ENCODE measurements at regions not wholly inside any gene's neighbourhood (a gene's known extent, or its start where the extent isn't known, plus 50 kb on each side); places are given as distances from the start of the nearest gene placed in this dataset.

DNA sequence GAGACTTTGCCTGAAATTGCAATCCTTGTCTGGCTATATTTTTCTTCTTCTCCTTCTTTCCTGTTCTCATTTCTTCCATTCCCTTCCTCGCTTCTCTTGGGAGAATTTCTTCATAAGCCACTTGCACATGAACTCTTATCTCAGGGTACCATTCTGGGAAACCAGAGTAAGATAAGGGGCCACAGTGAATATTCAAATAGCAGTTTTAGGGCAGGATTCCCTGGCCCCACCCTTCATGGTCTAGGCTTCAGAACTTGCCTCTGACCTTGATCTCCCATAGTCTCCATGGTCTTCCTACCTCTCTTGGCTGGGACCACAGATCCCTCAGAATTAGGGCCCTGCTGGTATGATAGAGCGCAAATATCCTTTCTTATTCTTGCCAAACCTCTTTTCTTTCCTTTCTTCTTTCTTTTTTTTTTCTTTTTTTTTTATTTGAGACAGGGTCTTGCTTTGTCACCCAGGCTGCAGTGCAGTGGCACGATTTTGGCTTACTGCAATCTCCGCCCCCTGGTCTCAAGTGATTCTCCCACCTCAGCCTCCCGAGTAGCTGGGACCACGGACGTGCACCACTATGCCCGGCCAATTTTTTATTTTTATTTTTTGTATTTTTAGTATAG is 123.0 kb upstream of the CITED2 start:
- no peaks in the 10 kb centered on the region; the same call in 1 of the 2 replicates for H3K36me3 Mint-ChIP-seq (ENCODE audit: low read depth)
- DNase-seq = no peak
- H3K4me3 Mint-ChIP-seq = no peak overlapping the region
- H3K4me1 Mint-ChIP-seq (ENCODE audit: low read depth) = no peaks in the 10 kb centered on the region
- H3K27me3 Mint-ChIP-seq (ENCODE audit: insufficient read depth) = no peaks in the 10 kb centered on the region; the same call in 1 of the 2 replicates
- TF ChIP-seq, protein P1, sequence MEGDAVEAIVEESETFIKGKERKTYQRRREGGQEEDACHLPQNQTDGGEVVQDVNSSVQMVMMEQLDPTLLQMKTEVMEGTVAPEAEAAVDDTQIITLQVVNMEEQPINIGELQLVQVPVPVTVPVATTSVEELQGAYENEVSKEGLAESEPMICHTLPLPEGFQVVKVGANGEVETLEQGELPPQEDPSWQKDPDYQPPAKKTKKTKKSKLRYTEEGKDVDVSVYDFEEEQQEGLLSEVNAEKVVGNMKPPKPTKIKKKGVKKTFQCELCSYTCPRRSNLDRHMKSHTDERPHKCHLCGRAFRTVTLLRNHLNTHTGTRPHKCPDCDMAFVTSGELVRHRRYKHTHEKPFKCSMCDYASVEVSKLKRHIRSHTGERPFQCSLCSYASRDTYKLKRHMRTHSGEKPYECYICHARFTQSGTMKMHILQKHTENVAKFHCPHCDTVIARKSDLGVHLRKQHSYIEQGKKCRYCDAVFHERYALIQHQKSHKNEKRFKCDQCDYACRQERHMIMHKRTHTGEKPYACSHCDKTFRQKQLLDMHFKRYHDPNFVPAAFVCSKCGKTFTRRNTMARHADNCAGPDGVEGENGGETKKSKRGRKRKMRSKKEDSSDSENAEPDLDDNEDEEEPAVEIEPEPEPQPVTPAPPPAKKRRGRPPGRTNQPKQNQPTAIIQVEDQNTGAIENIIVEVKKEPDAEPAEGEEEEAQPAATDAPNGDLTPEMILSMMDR (IDR thresholded peaks at IDR 0.05) = no peak
- no peak overlapping the region for H3K27ac Mint-ChIP-seq
- H3K9me3 Mint-ChIP-seq = no peaks in the 10 kb centered on the region

DNA sequence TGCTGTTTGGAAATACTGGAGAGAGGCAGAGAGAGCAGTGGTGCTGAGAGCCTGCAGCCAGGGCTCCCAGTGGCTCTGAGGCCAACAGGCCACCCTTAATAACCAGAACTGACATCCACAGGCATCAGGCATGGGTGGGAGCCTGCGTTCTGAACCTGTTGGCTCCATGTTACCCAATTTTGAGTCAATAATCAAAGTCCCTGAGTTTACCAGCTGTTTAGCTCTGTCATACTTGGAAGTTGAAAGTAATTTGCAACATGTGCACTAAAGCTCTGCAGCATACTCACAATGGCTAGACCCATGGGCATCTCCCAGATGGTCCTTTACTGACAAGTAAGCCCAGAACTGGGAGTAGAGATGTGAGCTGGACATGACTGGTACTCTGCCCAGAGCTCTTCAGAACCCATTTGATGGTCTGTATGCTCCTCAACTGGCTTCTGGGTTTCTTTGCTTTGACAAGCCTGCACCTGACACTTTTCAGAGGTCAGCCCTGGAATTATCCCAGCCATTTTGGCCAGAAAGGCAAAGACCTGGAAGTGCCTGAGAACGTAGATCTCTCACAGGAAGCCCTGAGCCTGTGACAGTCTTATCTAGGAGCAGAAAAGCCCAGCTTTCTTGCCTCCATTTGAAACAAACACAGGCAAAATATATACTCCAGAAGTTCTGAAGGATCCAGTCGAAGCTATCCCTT is 122.4 kb upstream of the CITED2 start:
- no peaks in the 10 kb centered on the region; the same call in 1 of the 2 replicates for H3K36me3 Mint-ChIP-seq (ENCODE audit: low read depth)
- no peaks in the 10 kb centered on the region; the same call in 1 of the 2 replicates for H3K27me3 Mint-ChIP-seq (ENCODE audit: insufficient read depth)
- TF ChIP-seq, protein P1 (IDR thresholded peaks at IDR 0.05) = no peak
- H3K4me1 Mint-ChIP-seq (ENCODE audit: low read depth) = no peaks in the 10 kb centered on the region
- H3K4me3 Mint-ChIP-seq = no peak overlapping the region
- no peaks in the 10 kb centered on the region for H3K9me3 Mint-ChIP-seq
- H3K27ac Mint-ChIP-seq = no peak overlapping the region
- no peak for DNase-seq

DNA sequence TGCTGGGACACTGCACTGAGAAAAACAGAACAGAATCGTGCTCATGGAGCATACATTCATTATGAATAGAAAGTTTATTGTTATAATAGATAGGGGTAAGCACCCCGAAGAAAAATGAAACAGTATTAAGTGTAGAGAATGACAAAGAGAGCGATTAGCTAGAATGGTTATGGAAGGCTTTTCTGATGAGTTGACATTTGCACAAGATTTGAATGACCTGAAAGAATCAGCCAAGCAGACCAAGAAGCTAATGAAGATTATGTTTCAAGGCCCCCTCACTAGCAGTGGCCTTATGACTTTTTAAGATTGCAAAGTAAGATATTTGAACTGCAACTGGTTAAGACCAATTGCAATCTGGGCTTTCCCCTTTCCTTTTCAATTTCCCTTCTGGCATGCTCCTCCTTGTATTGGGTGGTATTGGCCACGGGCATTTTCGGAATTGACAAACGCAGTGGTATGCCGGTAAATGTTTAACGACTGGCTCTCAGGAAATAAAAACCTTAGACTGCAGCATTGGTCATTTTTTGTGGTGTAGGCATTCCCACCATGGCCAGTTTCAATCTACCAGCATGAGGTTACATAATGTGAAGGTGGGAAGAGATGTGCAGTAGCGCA is 120.0 kb upstream of the CITED2 start:
- TF ChIP-seq, protein P1 (IDR thresholded peaks at IDR 0.05) = no peak
- Mint-ChIP-seq H3K9me3 (no peaks in the 10 kb centered on the region), H3K27ac (no peak overlapping the region), H3K4me1 (ENCODE audit: low read depth) (peaks cover 9% of the 10 kb centered on the region), H3K27me3 (ENCODE audit: insufficient read depth) (no peaks in the 10 kb centered on the region; the same call in 1 of the 2 replicates), H3K4me3 (no peak overlapping the region), H3K36me3 (ENCODE audit: low read depth) (no peaks in the 10 kb centered on the region; the same call in 1 of the 2 replicates)
- DNase-seq = no peak

DNA sequence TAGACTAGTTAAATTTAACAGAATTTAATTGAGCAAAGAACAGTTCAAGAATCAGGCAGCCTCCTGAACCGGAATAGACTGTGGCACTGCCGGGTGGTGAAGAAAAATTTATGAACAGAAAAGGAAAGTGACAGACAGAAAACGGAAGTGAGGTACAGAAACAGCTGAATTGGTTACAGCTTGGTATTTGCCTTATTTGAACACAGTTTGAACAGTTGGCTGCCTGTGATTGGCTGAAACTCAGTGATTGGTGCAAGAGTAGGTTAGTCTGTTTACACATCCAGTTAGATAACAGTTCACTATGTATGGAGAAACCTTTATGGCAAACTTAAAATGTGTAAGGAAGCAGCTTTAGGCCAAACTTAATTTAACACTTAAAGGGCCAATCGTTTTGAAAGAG is 116.0 kb upstream of the CITED2 start:
- no peak overlapping the region for H3K27ac Mint-ChIP-seq
- TF ChIP-seq, protein P1 (IDR thresholded peaks at IDR 0.05) = no peak
- no peak for DNase-seq

DNA sequence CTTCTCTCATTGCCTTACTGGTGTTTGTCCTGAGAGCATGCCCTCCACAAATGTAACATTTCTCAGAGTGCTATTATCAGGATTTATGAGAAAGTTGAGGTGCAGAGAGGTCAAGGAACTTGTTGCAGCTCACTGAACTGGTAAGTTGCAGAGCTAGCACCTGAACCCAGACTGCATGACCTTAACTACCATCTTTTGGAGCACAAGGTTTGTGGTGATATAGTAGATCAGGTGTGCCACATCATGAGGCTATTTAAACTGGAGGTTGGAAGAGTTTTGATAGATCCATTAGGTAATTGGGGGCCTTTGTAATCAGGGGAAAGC is 112.0 kb upstream of the CITED2 start:
- no peak for DNase-seq
- Mint-ChIP-seq H3K27me3 (ENCODE audit: insufficient read depth) (no peaks in the 10 kb centered on the region), H3K9me3 (no peaks in the 10 kb centered on the region), H3K4me3 (no peak overlapping the region), H3K27ac (no peak overlapping the region), H3K4me1 (ENCODE audit: low read depth) (peaks cover 9% of the 10 kb centered on the region), H3K36me3 (ENCODE audit: low read depth) (no peaks in the 10 kb centered on the region)
- TF ChIP-seq, protein P1 (IDR thresholded peaks at IDR 0.05) = no peak

More for the DNA sequence above, 116.0 kb upstream of the CITED2 start:
- Mint-ChIP-seq H3K27me3 (ENCODE audit: insufficient read depth) (no peaks in the 10 kb centered on the region; the same call in 1 of the 2 replicates), H3K9me3 (no peaks in the 10 kb centered on the region), H3K4me3 (no peak overlapping the region), H3K4me1 (ENCODE audit: low read depth) (peaks cover 9% of the 10 kb centered on the region), H3K36me3 (ENCODE audit: low read depth) (no peaks in the 10 kb centered on the region)

Data from HFFc6 (cell line).